NCI-H526 (cell line): ENCODE measurements at regions not wholly inside any gene's neighbourhood (a gene's known extent, or its start where the extent isn't known, plus 50 kb on each side); places are given as distances from the start of the nearest gene placed in this dataset.

Source experiments
- DNase-seq, 2 experiments: peaks; one replicate each; lab custom pipeline; 2025; lab: John Stamatoyannopoulos, UW

- DNase-seq, result no peak
Observed at GRCh38 chr2:42854207-42854818, 61.9 kb upstream of the HAAO start.

- no peak for DNase-seq
Observed at GRCh38 chr2:42853549-42854206, 61.3 kb upstream of the HAAO start.

- DNase-seq, result no peak
Observed at GRCh38 chr2:42852798-42853197, 60.4 kb upstream of the HAAO start.

GRCh38 chr2:42851740-42852250 is 59.4 kb upstream of the HAAO start:
- no peak for DNase-seq

GRCh38 chr2:42851186-42851585 is 58.8 kb upstream of the HAAO start:
- no peak for DNase-seq

GRCh38 chr2:42850016-42850805 is 57.8 kb upstream of the HAAO start:
- no peak for DNase-seq

- no peak for DNase-seq
Observed at GRCh38 chr2:42849311-42849710, 56.9 kb upstream of the HAAO start.

- DNase-seq, result no peak
Observed at GRCh38 chr2:42848726-42849290, 56.4 kb upstream of the HAAO start.

GRCh38 chr2:42848265-42848664 is 55.9 kb upstream of the HAAO start:
- DNase-seq, result no peak

GRCh38 chr2:42847596-42848151 is 55.3 kb upstream of the HAAO start:
- no peak for DNase-seq

GRCh38 chr2:42846932-42847595 is 54.7 kb upstream of the HAAO start:
- DNase-seq, result no peak

GRCh38 chr2:42846026-42846425 is 53.6 kb upstream of the HAAO start:
- DNase-seq, result no peak

GRCh38 chr2:42844901-42845821 is 52.8 kb upstream of the HAAO start:
- DNase-seq, result no peak

- no peak for DNase-seq
Observed at GRCh38 chr2:42844366-42844765, 52.0 kb upstream of the HAAO start.

GRCh38 chr2:42843611-42844010 is 51.2 kb upstream of the HAAO start:
- no peak for DNase-seq

GRCh38 chr2:42843131-42843530 is 50.7 kb upstream of the HAAO start:
- no peak for DNase-seq

- DNase-seq, result no peak
Observed at GRCh38 chr2:42842466-42842865, 50.1 kb upstream of the HAAO start.
